Tibial artery (tissue), 4 donors: ENCODE measurements at regions not wholly inside any gene's neighbourhood (a gene's known extent, or its start where the extent isn't known, plus 50 kb on each side); places are given as distances from the start of the nearest gene placed in this dataset.

ENCODE experiments used
- DNase-seq, 2 donors: peaks; one replicate each; pipeline ENCODE4 v3.0.0-alpha.2; 2019
- H3K27ac ChIP-seq, 2 donors: fragments of 200-600 bp; sonication (generic) in 1 of 2; 1 replicate in 1 of 2; 2 replicates in 1 of 2; pipeline ENCODE4 v1.5.1; 2018 to 2019; ENCODE audit warnings: mild to moderate bottlenecking in 1 of 2
- H3K27me3 ChIP-seq, 2 donors: fragments of 200-600 bp; sonication (generic) in 1 of 2; one replicate each; pipeline versions ENCODE4 v1.5.1 to v1.6.0; 2016 to 2019
- H3K36me3 ChIP-seq, 3 donors: fragments of 200-600 bp; sonication (generic) in 2 of 3; one replicate each; pipeline ENCODE4 v1.5.1; 2016 to 2019; ENCODE audit warnings: mild to moderate bottlenecking in 2 of 3
- H3K4me1 ChIP-seq, 4 donors: fragments of 200-600 bp; sonication (generic) in 2 of 4; 1 replicate in 3 of 4; 2 replicates in 1 of 4; pipeline ENCODE4 v1.5.1; 2016 to 2019
- H3K4me3 ChIP-seq, 2 donors: fragments of 200-600 bp; sonication (generic) in 1 of 2; 1 replicate in 1 of 2; 2 replicates in 1 of 2; pipeline ENCODE4 v1.5.1; 2018 to 2019; ENCODE audit warnings: mild to moderate bottlenecking in 2 of 2
- H3K9me3 ChIP-seq, 3 donors: fragments of 200-600 bp; sonication (generic) in 1 of 3; one replicate each; pipeline ENCODE4 v1.5.1; 2016 to 2019
- CTCF ChIP-seq, 2 experiments: fragments of 200-600 bp in 1 of 2; fragments of 450-650 bp in 1 of 2; IDR thresholded peaks; one replicate each; pipeline ENCODE4 v1.5.1; 2017 to 2019; ENCODE audit warnings: antibody characterized with exemption in 2 of 2, mild to moderate bottlenecking in 1 of 2, moderate library complexity in 1 of 2
- intact Hi-C: fragments of 100-400 bp; cut with DNase I; formaldehyde crosslinking; loops from one replicate; pipeline ENCODE4 v1.15.0; 2023; ENCODE audit warnings: low total_unique reads

GRCh38 chr1:162928141-162928540 is 67.2 kb upstream of the CCDC190 start:
- no peaks in the 10 kb centered on the region for H3K36me3 ChIP-seq
- no peak overlapping the region for H3K4me3 ChIP-seq
- DNase-seq: no peak
- intact Hi-C loops: no loop called here
- peaks cover 0 to 26% (median 6%) of the 10 kb centered on the region in 4 donors for H3K4me1 ChIP-seq
- H3K27me3 ChIP-seq: no peaks in the 10 kb centered on the region
- H3K9me3 ChIP-seq: no peaks in the 10 kb centered on the region
- peak overlapping the region in 1 of 2 donors; percentile 37 for H3K27ac ChIP-seq
- no peak for TF ChIP-seq CTCF (IDR thresholded peaks at IDR 0.05)

- no peaks in the 10 kb centered on the region for H3K9me3 ChIP-seq
- intact Hi-C loops: no loop called here
- peak overlapping the region in 1 of 2 donors; percentile 37 for H3K27ac ChIP-seq
- no peaks in the 10 kb centered on the region for H3K36me3 ChIP-seq
- H3K4me3 ChIP-seq: no peak overlapping the region
- no peak for TF ChIP-seq CTCF (IDR thresholded peaks at IDR 0.05)
- H3K27me3 ChIP-seq: no peaks in the 10 kb centered on the region
- peaks cover 0 to 26% (median 6%) of the 10 kb centered on the region in 4 donors for H3K4me1 ChIP-seq
- DNase-seq: no peak
These were observed 66.4 kb upstream of the CCDC190 start for GRCh38 chr1:162927421-162927820.

GRCh38 chr1:162926906-162927305 is 65.9 kb upstream of the CCDC190 start:
- H3K27ac ChIP-seq: no peak overlapping the region
- H3K4me3 ChIP-seq: no peak overlapping the region
- intact Hi-C loops: no loop called here
- H3K27me3 ChIP-seq: no peaks in the 10 kb centered on the region
- no peaks in the 10 kb centered on the region for H3K36me3 ChIP-seq
- peaks cover 0 to 26% (median 6%) of the 10 kb centered on the region in 4 donors for H3K4me1 ChIP-seq
- DNase-seq: no peak
- no peak for TF ChIP-seq CTCF (IDR thresholded peaks at IDR 0.05)
- no peaks in the 10 kb centered on the region for H3K9me3 ChIP-seq

- Histone ChIP-seq H3K27ac (no peak overlapping the region), H3K9me3 (no peaks in the 10 kb centered on the region), H3K4me1 (peaks cover 0 to 9% (median 4%) of the 10 kb centered on the region in 4 donors), H3K27me3 (no peaks in the 10 kb centered on the region), H3K36me3 (no peaks in the 10 kb centered on the region), H3K4me3 (no peak overlapping the region)
- DNase-seq: no peak
- intact Hi-C loops: loop anchor here (2.0 kb wide), 1 partner anchor 79 kb away; no protein-coding TSS in a partner anchor
- no peak for TF ChIP-seq CTCF (IDR thresholded peaks at IDR 0.05)
These were observed 63.2 kb upstream of the CCDC190 start for GRCh38 chr1:162924179-162924578.

GRCh38 chr1:162922201-162922600 is 61.2 kb upstream of the CCDC190 start:
- Histone ChIP-seq H3K4me1 (no peaks in the 10 kb centered on the region), H3K9me3 (no peaks in the 10 kb centered on the region), H3K27me3 (no peaks in the 10 kb centered on the region), H3K36me3 (no peaks in the 10 kb centered on the region), H3K27ac (no peak overlapping the region), H3K4me3 (no peak overlapping the region)
- intact Hi-C loops: no loop called here
- no peak for DNase-seq
- no peak for TF ChIP-seq CTCF (IDR thresholded peaks at IDR 0.05)

GRCh38 chr1:162921311-162921710 is 60.3 kb upstream of the CCDC190 start:
- H3K36me3 ChIP-seq: no peaks in the 10 kb centered on the region
- intact Hi-C loops: no loop called here
- no peak overlapping the region for H3K4me3 ChIP-seq
- no peaks in the 10 kb centered on the region for H3K4me1 ChIP-seq
- H3K27me3 ChIP-seq: no peaks in the 10 kb centered on the region
- H3K9me3 ChIP-seq: no peaks in the 10 kb centered on the region
- no peak overlapping the region for H3K27ac ChIP-seq
- DNase-seq: no peak
- TF ChIP-seq CTCF (IDR thresholded peaks at IDR 0.05): no peak
